ENCODE measurements at regions not wholly inside any gene's neighbourhood (a gene's known extent, or its start where the extent isn't known, plus 50 kb on each side); places are given as distances from the start of the nearest gene placed in this dataset.
"Not testable (repeated sequence)": the region's sequence is repeated elsewhere in the genome, so short reads cannot be mapped to it uniquely, and the experiment has no call there.

DNA sequence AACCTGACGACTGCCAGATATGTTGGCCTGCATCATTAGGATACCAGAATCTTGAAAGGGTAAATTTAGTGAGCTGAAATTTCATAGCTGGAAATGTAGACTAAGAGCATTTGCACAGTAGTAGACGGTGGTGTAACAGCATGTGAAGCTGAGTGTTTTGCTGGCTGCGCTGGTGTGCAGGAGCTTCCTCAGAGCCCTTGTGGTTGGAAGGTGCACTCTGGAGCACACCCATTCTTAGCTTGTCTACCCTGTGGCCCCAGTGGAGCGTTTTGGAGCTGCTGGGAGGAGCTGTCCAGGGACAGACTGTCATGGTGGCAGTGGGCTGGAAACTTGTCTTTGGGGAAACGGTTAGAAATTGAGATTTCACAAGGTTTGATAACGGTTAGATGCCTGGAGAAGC lies 82.8 kb downstream of the NPIPB11 start:
- TF ChIP-seq EZH2 (IDR thresholded peaks at IDR 0.05); POLR2AphosphoS5 (IDR thresholded peaks at IDR 0.05; ENCODE audit: borderline replicate concordance, low read depth, low read length); FOXP2 (optimal IDR thresholded peaks at IDR 0.05; ENCODE audit: control extremely low read depth, extremely low read length, insufficient read depth): not testable (repeated sequence)
